ENCODE measurements at regions not wholly inside any gene's neighbourhood (a gene's known extent, or its start where the extent isn't known, plus 50 kb on each side); places are given as distances from the start of the nearest gene placed in this dataset.
A peak's percentile ranks its signal among the peaks of the same experiment; 100 is the strongest.

DNA sequence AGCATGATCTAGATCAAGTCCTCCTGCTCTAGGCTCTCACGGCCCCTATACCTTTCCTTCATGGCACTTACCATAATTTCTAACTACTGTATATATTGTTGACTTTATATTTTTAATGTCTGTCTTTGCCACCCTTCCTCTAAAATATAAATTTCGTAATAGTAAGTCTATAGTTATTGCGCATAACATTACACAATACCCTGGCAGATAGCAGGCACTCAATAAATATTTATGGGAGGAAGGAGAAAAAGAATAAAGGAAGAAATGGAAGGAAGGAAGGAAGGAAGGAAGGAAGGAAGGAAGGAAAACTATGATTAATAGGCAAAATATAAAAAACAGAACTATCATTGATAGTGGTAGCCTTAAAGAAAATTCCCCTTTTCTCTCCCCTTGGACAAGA is 190.3 kb upstream of the LMCD1 start:
- no peaks in the 10 kb centered on the region for H3K27me3 ChIP-seq (ENCODE audit: control insufficient read depth, insufficient read depth, low read length)
- no peak overlapping the region for H3K14ac ChIP-seq (replicated peaks; ENCODE audit: low read depth, low read length)
- H3K4me1 ChIP-seq (ENCODE audit: control insufficient read depth, insufficient read depth, low read length) = no peaks in the 10 kb centered on the region
- H3K56ac ChIP-seq (ENCODE audit: extremely low read depth, insufficient read depth, low read length) = no peak overlapping the region
- no peak overlapping the region for H3K18ac ChIP-seq (ENCODE audit: low read depth, low read length)
- CTCF ChIA-PET = no interaction called here
- no peaks in the 10 kb centered on the region for H3K79me1 ChIP-seq (ENCODE audit: low read depth in 1 of 2, low read length in 2 of 2)
- no peak overlapping the region for H2BK5ac ChIP-seq (ENCODE audit: low read depth, low read length, poor library complexity, severe bottlenecking)
- no peak overlapping the region for H2BK15ac ChIP-seq (ENCODE audit: low read depth, low read length)
- in situ Hi-C loops (cut with MboI; ENCODE audit: low sequenced_read_pairs) (no loop called here), intact Hi-C loops (cut with micrococcal nuclease) (no loop called here), dilution Hi-C loops (cut with HindIII; ENCODE audit: low sequenced_read_pairs, unreplicated experiment) (no loop called here)
- no peak overlapping the region for H2AK9ac ChIP-seq (replicated peaks; ENCODE audit: low read depth, low read length, poor library complexity)
- no peaks in the 10 kb centered on the region for H3K9me3 ChIP-seq (ENCODE audit: control insufficient read depth, insufficient read depth, low read length)
- no peaks in the 10 kb centered on the region for H3K9me1 ChIP-seq (ENCODE audit: insufficient read depth, low read length)
- no peaks in the 10 kb centered on the region for H4K20me1 ChIP-seq (ENCODE audit: insufficient read depth, low read length)
- no CpG with 5 or more reads among the region's 3 CpGs for WGBS, 2 experiments (ENCODE audit: extremely low coverage in 2 of 2, insufficient read length in 1 of 2)
- H3K36me3 ChIP-seq (ENCODE audit: control insufficient read depth, insufficient read depth, low read length) = no peaks in the 10 kb centered on the region
- H3K23ac ChIP-seq (ENCODE audit: low read depth, low read length) = no peak overlapping the region
- H3K4me3 ChIP-seq (ENCODE audit: insufficient read depth, low read depth, low read length) = no peak overlapping the region
- H3K27ac ChIP-seq (ENCODE audit: insufficient read depth, low read length) = no peak overlapping the region
- POLR2A ChIA-PET (ENCODE audit: unreplicated experiment) = no interaction called here
- no peak overlapping the region for H3K4ac ChIP-seq (ENCODE audit: low read depth, low read length)
- no peak overlapping the region for H2BK20ac ChIP-seq (ENCODE audit: low read depth, low read length)
- H4K8ac ChIP-seq (ENCODE audit: low read depth in 2 of 2, low read length in 2 of 2) = no peak overlapping the region
- H2AK5ac ChIP-seq (ENCODE audit: low read depth, low read length) = no peak overlapping the region
- DNase-seq (no peak), ATAC-seq (ENCODE audit: low read depth) (no peak)
- H4K91ac ChIP-seq (ENCODE audit: insufficient read depth, low read depth, low read length) = no peak overlapping the region
- H2AFZ ChIP-seq (replicated peaks; ENCODE audit: low read length, poor library complexity) = no peak overlapping the region
- no peak overlapping the region for H2BK120ac ChIP-seq (ENCODE audit: low read depth, low read length)
- H4K5ac ChIP-seq (ENCODE audit: low read depth, low read length) = no peak overlapping the region
- H3K9ac ChIP-seq (ENCODE audit: low read depth, low read length) = no peak overlapping the region
- no TSS peak for BruUV-seq (replicated peaks)
- H3K4me2 ChIP-seq (ENCODE audit: low read depth, low read length) = no peak overlapping the region
- TF ChIP-seq CEBPB (IDR thresholded peaks at IDR 0.05; ENCODE audit: low read depth, low read length) = peak; percentile 60
- no peak for TF ChIP-seq CHD1 (IDR thresholded peaks at IDR 0.05; ENCODE audit: low read depth, low read length)
- TF ChIP-seq, protein P1, sequence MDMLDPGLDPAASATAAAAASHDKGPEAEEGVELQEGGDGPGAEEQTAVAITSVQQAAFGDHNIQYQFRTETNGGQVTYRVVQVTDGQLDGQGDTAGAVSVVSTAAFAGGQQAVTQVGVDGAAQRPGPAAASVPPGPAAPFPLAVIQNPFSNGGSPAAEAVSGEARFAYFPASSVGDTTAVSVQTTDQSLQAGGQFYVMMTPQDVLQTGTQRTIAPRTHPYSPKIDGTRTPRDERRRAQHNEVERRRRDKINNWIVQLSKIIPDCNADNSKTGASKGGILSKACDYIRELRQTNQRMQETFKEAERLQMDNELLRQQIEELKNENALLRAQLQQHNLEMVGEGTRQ (IDR thresholded peaks at IDR 0.05; ENCODE audit: low read depth, low read length) = no peak
- TF ChIP-seq, protein P2, sequence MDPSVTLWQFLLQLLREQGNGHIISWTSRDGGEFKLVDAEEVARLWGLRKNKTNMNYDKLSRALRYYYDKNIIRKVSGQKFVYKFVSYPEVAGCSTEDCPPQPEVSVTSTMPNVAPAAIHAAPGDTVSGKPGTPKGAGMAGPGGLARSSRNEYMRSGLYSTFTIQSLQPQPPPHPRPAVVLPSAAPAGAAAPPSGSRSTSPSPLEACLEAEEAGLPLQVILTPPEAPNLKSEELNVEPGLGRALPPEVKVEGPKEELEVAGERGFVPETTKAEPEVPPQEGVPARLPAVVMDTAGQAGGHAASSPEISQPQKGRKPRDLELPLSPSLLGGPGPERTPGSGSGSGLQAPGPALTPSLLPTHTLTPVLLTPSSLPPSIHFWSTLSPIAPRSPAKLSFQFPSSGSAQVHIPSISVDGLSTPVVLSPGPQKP (IDR thresholded peaks at IDR 0.05; ENCODE audit: borderline replicate concordance, low read depth, low read length) = no peak
- no peak for TF ChIP-seq MAZ (IDR thresholded peaks at IDR 0.05; ENCODE audit: borderline replicate concordance, low read depth, low read length)
- no peak for TF ChIP-seq BHLHE40 (IDR thresholded peaks at IDR 0.05; ENCODE audit: low read depth, low read length)
- TF ChIP-seq, protein P3, sequence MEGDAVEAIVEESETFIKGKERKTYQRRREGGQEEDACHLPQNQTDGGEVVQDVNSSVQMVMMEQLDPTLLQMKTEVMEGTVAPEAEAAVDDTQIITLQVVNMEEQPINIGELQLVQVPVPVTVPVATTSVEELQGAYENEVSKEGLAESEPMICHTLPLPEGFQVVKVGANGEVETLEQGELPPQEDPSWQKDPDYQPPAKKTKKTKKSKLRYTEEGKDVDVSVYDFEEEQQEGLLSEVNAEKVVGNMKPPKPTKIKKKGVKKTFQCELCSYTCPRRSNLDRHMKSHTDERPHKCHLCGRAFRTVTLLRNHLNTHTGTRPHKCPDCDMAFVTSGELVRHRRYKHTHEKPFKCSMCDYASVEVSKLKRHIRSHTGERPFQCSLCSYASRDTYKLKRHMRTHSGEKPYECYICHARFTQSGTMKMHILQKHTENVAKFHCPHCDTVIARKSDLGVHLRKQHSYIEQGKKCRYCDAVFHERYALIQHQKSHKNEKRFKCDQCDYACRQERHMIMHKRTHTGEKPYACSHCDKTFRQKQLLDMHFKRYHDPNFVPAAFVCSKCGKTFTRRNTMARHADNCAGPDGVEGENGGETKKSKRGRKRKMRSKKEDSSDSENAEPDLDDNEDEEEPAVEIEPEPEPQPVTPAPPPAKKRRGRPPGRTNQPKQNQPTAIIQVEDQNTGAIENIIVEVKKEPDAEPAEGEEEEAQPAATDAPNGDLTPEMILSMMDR (conservative IDR thresholded peaks at IDR 0.05; ENCODE audit: low read depth, low read length) = no peak
- TF ChIP-seq RAD21 (IDR thresholded peaks at IDR 0.05; ENCODE audit: low read length) = no peak

All from IMR-90 (cell line).